C1 segment of cervical spinal cord (tissue), 14 donors: ENCODE measurements at regions not wholly inside any gene's neighbourhood (a gene's known extent, or its start where the extent isn't known, plus 50 kb on each side); places are given as distances from the start of the nearest gene placed in this dataset.
"Not testable (repeated sequence)": the region's sequence is repeated elsewhere in the genome, so short reads cannot be mapped to it uniquely, and the experiment has no call there.

Experiments
- DNase-seq, 14 donors: peaks; one replicate each; lab custom pipeline; 2025; lab: John Stamatoyannopoulos, UW

GRCh38 chr19:31039151-31039550 is 310.1 kb downstream of the TSHZ3 start:
- no peak for DNase-seq

- DNase-seq = no peak
These were observed 311.8 kb downstream of the TSHZ3 start for GRCh38 chr19:31037286-31037980.

GRCh38 chr19:31031455-31031854 is 317.8 kb downstream of the TSHZ3 start:
- DNase-seq = not testable (repeated sequence)

- DNase-seq = no peak
These were observed 326.2 kb downstream of the TSHZ3 start for GRCh38 chr19:31023038-31023437.

- no peak for DNase-seq
These were observed 330.3 kb downstream of the TSHZ3 start for GRCh38 chr19:31018936-31019335.

GRCh38 chr19:31015778-31016177 is 333.5 kb downstream of the TSHZ3 start:
- peak in 2 of 14 donors; percentile 2 to 7 for DNase-seq

- DNase-seq = no peak
These were observed 334.6 kb downstream of the TSHZ3 start for GRCh38 chr19:31014668-31015067.

- DNase-seq = no peak
These were observed 335.7 kb downstream of the TSHZ3 start for GRCh38 chr19:31013384-31014020.

GRCh38 chr19:31002518-31003244 is 346.6 kb downstream of the TSHZ3 start:
- no peak for DNase-seq

GRCh38 chr19:31001991-31002390 is 347.2 kb downstream of the TSHZ3 start:
- DNase-seq = no peak

GRCh38 chr19:31000913-31001312 is 348.3 kb downstream of the TSHZ3 start:
- no peak for DNase-seq

GRCh38 chr19:30999726-31000125 is 349.5 kb downstream of the TSHZ3 start:
- DNase-seq = no peak

GRCh38 chr19:30997222-30997621 is 352.0 kb downstream of the TSHZ3 start:
- DNase-seq = no peak

- DNase-seq = no peak
These were observed 370.6 kb downstream of the TSHZ3 start for GRCh38 chr19:30978639-30979038.

- DNase-seq = no peak
These were observed 379.6 kb downstream of the TSHZ3 start for GRCh38 chr19:30969591-30969990.

- DNase-seq = no peak
These were observed 380.3 kb downstream of the TSHZ3 start for GRCh38 chr19:30968841-30969399.

- DNase-seq = no peak
These were observed 381.0 kb downstream of the TSHZ3 start for GRCh38 chr19:30968210-30968609.

GRCh38 chr19:30966486-30966885 is 382.8 kb downstream of the TSHZ3 start:
- DNase-seq = no peak

- no peak for DNase-seq
These were observed 390.2 kb downstream of the TSHZ3 start for GRCh38 chr19:30959011-30959410.

- DNase-seq = no peak
These were observed 393.8 kb downstream of the TSHZ3 start for GRCh38 chr19:30955112-30956104.

GRCh38 chr19:30944276-30944932 is 404.8 kb downstream of the TSHZ3 start:
- DNase-seq = not testable (repeated sequence)
